Femur (tissue), 1 donor: ENCODE measurements at regions not wholly inside any gene's neighbourhood (a gene's known extent, or its start where the extent isn't known, plus 50 kb on each side); places are given as distances from the start of the nearest gene placed in this dataset.

ENCODE experiments used
- DNase-seq: peaks from one replicate; pipeline ENCODE4 v3.0.0-alpha.2; 2017

DNA sequence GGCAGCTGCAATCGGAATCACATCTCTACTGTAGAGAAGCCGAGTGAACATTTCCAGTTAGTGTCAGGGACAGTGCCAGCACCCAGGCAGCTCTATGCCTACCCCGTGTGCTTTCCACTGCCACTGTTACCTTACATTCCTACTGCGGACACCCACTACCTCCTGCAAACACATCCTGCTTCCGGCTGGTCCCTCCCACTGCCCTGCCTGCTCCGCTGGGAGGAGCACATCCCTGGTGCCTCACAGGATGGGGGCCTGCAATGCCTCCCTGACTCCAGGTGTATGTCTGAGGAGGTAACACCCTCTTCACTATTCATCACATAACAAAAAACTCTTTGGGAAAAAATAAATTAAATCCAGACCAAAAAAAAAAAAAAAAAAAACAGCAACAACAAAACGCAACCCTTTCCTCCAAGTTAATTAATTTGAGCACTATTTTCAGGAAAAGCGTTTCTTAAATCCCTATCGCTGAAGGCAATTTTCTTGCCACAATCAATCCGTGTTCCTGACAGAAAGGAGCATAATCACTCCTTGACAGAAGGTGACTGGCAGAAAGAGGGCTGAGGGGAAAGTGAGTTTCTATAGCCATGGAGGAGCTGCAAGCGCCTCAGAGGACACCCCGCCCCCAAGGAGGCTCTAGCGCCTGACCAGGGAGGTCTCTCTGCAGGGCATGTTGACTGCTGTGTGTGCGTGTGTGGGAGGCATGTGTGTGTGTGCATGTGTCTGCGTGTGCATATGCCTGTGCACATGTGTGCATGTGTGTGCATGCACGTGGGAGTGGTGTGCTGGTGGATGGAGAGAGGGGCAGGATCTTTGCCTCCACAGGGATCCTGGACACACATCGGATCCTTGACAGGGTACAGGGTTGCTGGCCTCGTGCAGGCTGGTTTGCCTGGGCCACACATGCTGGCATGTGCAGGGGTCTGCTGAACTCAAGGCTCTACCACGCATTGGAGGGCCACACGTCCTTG is 134.8 kb upstream of the NTM start:
- no peak for DNase-seq

DNA sequence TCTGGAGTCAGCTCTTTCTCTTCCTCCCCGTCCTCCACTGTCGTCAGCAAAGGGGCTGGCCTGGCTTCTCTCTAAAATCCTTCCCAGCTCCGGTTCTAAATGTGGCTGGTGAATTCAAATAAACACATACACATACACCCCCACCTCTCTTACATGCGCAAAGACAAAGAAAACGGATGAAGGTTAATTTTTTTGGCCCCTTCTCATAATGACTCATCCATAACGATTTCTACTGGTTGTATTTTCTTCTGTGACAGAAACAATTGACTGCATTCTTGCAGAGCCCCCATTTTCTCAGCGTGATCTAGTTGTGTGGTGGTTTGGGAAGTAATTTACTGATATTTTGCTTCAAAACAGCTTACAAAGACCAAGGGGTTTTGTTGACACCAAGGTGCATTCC is 130.0 kb upstream of the NTM start:
- no peak for DNase-seq

DNA sequence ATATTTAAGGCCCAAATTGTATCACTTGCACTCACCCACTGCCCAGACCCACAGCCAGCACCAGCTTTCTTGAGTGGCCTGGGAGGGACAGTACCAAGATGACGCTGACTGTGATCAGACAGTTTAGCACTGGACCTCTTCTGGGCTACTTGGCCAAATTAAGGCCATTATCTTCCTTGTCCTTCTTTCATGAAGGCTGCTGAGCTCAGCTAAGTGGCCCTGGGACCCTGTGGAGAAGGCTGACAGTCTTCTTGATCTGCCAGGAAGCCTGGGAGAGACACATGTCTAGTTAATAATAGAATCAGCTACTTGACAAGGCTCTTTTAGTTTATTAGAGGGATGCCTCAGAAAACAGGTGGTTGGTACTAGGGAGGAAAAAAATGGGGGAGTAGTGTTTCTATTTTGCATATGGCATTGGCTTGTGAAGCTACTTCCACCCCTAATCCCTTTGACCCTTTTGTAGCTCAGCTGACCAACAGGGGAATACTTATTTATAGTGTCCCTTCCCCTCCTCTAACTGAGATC is 127.9 kb upstream of the NTM start:
- DNase-seq, result no peak

DNA sequence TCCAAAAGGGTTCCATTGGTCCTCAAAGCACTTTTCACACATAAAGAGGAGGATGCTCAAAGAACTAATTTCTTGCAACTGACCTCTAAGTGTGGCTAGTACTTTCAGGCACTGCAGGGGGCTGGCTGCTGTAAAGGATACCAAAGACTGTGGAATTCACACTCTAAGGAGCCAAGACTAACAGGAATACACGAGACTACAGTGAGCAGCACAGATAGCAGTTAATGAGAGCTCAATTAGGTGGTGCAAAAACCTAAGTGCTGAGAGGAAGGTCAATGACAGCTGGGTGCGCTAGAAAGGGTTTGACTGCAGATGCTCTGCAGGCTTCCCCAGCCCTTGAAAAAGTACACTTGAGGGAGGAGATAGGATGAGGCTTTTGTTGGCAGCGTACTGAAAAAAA is 124.3 kb upstream of the NTM start:
- no peak for DNase-seq

DNA sequence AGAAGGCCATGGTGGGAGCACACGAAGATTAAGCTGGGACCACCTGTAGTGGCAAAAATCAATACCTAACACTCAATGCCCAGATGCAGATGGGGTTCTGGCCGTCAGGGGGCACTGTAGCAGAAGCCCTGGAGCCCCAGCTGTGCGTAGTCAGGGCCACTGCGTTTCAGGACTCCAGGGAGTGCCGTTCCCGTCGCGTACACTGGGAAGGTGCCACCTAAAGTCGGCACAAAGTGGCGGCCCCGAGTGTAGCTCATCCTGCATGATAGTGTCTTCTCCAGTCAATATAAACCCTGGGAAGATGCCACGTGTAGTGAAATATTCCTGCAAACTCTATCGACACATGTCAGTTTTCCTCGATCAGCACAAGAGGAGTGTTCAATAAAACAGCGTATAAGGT is 123.8 kb upstream of the NTM start:
- DNase-seq, result no peak

DNA sequence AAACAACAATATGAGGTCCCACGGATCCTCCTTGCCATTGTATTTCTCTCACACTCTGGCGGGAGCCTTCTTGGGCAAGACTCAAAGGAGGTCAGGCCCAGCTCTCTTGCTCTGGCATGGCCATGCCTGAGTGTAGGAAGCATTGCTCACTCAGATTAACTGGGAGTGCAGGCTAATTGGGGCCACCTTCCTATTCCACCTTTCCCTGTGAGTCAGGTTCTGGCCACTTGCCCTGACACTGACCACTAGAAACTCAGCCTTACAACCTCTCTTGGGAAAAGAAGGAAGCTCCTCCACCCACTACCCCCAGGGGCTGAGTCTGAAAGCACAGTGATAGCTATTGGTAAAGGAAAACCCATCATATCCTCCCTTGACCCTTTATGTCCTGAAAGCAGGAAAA is 121.8 kb upstream of the NTM start:
- DNase-seq, result no peak

DNA sequence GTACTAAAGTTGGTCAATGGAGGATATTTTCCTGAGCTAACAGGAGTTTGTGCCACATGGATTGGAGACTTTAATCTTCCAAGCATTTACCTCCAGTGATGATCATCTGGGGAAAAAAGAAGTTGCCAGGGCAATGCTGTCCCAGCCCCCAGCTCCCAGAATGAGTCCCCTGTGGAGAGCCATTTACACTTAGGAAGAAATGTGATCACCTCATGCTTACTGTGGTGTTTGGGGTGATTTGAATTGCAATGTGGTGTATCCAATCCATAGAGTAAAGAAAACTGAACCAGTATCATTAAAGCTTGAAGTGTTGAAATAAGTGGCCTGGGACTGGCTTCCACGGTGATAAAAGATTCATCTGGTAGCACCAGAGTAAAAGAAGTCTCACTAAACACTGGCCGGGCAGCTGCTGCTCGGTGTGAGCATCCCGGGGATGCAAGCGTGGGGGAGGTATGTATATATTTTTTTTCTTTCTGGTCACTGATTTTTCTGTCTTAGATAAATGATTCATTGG is 117.2 kb upstream of the NTM start:
- no peak for DNase-seq

DNA sequence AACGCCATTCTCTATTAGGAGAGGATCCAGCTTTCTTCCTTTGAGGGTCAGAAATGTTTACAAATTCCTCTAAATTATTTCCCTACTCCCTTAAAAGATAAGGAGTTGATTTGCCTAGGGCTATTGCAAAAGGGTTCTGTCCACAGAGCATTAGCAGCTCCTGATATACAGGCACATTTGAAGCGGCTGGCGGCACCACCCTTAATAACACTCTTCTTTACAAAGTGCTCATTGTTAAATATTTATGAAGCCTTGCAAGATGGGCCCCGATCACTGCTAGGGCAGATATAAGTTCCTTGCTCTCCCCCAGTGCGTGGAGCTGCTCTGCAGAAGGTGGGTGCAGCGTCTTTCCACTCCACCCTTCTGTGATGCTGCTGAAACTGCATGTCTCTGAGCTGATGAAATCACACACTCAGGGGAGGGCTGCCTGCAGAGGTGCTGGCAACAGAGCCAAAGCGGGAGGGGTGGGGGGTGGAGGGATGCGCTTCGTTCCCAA is 116.7 kb upstream of the NTM start:
- no peak for DNase-seq

DNA sequence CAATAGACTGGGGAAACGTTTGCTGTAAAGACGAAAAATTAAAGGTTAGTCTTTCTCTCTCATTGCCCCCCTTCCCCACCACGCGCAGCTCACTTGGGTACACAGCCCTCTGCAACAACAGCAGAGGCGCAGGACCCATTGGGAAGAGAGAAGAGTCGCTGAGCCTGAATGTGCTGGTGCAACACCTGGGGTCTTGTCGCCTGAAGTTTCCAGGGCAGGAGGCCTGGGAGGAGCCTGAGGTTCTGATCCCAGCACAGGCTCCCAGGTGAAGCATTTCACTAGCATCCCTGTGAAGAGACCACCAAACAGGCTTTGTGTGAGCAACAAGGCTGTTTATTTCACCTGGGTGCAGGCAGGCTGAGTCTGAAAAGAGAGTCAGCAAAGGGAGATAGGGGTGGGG is 116.2 kb upstream of the NTM start:
- DNase-seq, result no peak

DNA sequence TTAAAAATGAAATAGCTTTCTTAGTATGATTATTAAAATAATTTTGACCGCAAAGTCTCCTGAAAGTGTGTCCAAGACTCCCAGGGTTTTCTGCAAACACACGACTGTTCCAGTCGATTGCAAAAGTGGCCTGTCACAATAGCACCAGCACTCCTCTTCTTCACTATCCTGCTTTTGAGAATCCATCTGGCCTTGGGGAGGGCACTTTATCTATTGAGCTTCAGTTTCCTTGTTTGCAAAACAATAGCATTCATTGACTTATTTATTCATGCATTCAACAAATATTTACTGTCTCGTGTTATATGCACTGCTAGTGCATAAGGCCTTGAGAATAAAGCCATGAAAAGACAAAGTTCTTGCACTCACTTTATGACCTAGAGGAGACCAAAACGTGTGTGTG is 96.2 kb upstream of the NTM start:
- DNase-seq, result no peak

DNA sequence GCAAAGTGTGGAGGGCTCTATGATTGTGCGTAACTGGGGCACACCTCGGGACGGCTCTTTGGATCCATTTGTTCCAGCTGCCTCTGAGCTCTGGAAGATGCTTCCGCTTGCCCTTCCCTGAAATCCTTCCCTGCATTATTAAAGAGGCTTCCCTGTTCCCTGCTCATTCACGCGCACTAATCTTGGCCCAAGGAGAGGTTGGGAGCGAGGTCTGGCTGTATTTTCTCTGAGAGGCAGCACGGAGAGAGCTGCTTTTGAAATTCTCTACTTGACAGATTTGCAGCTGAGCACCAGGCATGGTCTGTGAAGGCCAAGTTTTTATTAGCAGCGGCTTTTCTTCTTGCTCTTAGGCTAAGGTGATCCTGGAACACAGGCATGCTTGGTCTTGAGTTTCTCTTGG is 94.8 kb upstream of the NTM start:
- DNase-seq, result no peak

DNA sequence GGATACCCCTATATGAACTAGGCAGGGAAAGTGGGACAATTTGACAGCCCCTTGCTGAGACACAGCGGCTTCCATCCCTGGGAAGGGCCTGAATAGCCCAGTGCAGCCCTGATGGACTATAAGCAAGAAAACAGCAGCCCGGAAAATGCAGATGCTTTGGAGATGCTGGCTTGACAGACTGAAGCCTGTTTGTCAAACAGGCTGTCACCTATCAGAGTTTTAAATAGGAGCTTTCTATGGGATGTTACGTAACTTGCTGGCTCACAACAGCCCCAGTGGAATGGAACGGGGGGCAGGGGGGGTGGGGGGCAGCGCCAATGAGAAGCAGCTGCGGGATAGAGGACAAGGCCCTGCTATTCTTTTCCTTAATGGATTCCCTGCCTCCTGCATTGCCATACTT is 91.9 kb upstream of the NTM start:
- DNase-seq, result no peak

DNA sequence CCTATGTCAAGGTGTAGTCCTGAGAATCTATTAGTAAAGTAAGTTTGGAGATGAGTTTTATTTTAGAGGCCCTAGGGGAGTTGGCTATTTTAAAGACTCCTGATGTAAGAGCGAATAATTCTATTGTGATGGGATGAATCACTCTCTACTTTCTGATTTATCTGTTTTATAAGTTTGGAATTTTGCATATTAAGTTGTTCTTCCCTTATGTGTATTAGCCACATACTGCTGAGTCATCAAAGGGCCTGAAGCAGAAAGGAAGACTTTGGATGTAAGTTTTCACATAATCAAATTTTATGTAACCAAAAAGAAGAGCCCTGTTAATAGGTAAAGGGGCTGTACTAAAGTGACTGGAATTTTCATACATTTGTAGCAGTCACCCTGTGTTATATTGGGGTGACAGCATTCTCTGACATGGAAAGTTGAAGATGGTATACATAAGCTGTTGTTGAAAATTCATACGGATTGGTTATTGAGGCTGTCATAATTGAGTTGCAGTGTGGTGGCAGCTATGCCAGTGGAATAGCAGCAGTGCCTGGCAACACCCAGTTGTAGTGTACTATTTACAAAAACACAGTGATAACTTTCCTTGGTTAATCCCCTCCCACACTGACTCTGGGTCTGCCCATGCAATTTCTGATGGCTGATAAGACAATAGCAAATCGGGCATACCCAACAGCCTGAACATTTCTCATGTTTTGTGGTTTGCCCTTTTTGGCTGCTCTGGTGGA is 90.6 kb upstream of the NTM start:
- DNase-seq, result no peak

DNA sequence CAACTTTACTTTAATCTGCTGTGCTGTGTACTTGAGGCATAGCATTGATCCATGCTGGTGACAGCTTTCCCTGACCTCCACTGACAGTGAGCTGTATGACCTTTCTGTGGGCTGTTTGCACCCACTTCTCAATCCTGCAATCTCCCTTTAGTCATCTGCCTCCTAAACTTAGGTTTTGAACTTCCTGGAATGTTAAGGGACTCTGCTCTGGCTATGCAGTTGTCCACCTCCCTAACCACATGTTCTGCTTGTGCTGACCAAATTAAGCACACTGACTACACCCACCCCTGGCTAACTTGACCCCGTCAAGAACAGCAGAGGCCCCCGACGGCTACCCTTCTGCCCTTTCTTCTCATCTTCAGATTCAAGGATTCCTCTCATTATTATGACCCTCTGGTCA is 89.1 kb upstream of the NTM start:
- no peak for DNase-seq

DNA sequence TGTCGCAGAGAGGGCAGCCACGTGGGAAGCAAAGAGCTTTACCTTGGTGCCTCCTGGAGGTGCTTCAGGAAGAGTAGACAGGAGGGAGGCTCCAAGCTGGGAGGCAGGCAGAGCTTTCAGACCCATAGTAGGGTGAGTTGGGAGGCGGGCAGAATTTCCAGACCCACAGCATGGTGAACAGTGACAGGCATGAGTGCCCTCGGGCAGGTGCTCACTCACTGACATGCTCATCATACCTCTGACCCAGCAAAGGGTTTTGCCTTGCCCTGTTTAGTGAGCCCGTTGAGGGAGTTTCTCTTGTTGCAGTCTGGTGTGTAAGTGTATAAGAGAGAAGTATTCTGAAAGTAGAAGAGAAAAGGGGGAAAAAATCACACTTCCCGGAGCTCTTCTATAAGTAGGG is 86.4 kb upstream of the NTM start:
- DNase-seq, result no peak

DNA sequence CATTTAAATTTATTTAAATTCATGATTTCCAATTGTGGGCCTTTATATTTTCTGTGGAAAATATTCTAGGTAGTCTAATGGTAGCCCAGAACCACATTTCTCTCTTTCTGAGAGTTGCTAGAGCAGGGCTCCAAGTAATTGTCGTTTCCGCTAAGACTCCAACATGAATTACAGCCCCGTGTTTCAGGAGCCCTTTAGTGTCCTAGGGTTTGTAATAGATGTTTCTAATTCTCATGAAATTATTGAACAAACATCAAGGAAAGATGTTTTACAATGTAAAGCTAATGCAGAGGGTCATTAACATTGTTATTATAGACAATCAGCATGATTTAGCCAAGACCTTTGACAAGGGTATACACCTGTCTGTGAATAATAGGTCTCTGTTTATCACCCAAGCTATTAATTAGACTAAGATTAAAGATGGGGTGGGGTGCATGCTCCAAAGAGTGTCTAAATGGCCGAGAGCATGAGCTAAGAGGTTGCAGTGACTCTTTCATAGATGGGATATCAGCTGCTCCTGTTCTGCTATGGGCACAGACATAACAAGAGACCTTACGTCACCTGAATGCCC is 81.8 kb upstream of the NTM start:
- DNase-seq, result no peak

DNA sequence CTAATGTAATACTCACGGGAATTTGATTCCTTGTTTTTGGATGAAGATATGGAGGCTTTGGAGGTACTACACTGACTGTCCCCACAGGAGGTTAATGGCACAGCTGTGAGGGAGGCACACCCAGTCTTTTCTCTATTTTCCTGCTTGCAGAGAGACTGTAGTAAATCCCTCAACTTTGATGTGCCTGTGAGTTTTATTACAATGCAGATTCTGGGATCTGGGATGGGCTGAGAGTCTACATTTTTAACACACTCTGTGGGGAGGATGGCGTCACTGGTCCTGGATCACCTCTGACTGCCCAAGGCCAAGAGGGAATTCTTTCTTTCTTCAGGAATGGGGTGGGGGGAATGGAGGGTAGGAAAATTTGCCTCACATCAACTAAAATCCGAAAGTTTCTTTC is 80.2 kb upstream of the NTM start:
- no peak for DNase-seq

DNA sequence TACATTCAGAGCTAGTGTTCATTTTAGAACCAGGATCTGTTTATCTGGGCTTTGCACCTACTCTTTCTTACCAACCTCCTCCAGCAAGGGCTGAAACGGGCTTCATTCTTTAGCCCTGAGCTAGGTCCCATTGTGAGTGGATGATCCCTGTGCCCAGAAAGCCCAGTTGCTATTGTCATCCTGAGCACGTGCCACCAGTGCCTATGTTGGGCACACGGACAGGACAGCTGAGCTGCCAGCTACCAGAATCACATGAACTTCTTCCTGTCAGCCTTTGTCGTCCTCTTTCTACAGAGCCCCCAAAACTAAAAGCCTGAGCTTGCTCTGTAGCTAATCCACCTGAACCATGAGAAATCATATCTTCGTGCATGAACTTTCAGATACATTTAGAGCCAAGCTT is 74.4 kb upstream of the NTM start:
- DNase-seq, result no peak

DNA sequence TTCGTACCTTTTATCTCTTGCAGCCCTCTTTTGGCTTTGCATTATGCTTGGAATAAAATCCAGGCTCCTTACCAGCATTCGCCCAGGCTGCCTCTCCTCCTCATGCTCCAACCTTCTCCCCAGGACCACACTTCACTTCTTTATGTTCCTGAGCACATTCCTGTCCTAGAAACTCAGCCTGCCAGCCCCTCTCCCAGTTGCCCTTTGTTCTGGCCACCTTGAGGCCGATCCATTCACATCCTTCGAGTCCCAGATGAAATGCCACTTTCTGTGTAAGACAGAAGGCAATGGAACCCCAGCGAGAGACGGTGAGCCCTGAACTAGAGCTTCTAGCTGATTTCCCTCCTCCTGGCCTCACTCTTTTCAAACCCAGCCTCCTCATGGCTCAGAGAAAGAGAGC is 73.0 kb upstream of the NTM start:
- no peak for DNase-seq

DNA sequence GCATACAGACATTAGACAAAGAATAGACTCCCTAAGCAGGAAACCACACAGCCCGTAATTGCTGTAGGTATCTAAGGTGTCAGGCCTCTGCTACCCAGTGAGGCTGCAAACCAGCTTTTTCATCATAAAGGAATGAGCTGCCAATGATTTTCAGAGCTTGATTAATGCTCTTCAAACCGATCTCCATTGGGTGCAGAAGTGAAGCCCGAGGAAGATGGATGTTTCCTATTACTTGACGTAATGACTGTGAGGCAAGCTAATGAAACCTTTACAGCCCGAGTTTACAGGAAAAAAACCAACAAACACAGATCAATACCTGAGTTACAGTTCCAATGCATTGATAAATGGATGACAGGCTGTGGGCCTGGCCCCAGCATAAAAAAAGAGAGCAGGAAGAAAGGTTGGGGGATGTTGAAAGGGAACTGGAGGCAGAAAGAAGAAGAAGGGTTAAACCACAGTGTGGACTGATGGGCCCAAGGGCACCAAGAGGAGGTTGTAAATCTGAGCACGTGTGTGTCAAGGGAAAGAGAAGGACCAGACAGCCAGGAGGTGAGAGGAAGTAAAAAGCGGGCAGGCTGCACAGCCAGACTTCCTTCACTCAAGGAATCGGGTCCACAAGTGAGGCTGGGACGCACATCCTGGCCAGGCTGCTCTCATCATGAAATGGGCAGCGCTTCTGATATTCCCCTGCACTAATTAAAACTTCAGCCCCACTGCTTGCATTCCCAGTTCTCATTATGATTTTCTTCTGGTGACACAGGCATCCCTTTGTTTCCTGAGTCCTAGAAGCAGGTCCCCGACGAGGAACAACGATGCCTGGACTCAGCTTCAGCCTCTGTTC is 70.6 kb upstream of the NTM start:
- no peak for DNase-seq

DNA sequence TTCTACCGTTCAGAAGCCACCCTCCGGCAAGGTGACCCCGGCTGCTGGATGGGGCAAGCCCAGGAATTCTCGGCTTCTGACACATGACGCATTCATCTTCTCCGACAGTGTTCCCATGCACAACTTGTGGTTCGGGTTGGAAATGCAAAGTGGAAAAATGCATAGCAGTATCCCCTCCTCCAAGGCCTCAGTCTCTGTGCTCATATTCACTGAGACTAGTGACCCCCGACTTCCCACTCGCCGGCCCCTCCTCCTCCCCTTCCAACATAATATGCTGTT is 70.0 kb upstream of the NTM start:
- DNase-seq, result no peak

DNA sequence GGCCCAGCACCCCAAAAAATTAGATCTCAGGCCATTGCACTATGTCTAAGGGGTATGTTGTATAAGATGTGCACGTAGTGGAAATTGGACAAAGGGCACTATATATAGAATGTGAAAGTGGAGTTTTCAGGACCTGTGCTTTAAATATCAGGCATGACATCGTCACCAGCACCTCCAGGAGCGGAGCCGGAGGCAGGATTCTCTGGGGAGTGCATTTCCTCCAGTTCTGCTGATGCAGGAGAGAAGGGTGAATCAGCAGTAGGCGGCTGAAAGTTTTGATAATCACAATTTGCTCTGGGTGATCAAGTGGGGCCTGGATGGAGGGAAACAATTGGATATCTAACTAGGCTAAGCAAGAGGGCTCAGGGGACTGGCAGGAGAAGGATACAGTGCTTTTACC is 69.1 kb upstream of the NTM start:
- no peak for DNase-seq

DNA sequence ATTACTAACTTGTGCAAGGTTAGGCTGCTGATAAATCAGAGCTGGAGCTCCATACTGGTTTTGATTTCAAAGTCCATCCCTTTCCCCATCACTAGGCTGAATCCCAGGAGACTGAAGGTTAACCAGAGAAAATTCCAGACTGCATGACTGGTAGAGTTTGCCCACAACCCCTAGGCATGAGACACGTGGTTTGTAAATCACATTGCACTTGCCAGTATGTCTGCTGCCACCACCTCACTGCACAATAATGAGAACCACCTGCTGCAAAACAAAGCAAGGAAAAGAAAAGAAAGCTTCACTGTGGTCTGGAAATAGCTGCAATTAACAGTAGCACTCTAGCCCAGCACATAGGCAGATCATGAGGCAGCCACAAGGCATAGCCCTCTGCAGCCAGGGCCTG is 67.6 kb upstream of the NTM start:
- DNase-seq, result no peak
